ENCODE measurements at regions not wholly inside any gene's neighbourhood (a gene's known extent, or its start where the extent isn't known, plus 50 kb on each side); places are given as distances from the start of the nearest gene placed in this dataset.

GRCh38 chr17:13931111-13931526, 138.2 kb upstream of the COX10 start:
- TF ChIP-seq POLR2A (IDR thresholded peaks at IDR 0.05; ENCODE audit: control extremely low read depth in 1 of 2, low read depth in 2 of 2, low read length in 2 of 2) = no peak
- TF ChIP-seq, protein P1, sequence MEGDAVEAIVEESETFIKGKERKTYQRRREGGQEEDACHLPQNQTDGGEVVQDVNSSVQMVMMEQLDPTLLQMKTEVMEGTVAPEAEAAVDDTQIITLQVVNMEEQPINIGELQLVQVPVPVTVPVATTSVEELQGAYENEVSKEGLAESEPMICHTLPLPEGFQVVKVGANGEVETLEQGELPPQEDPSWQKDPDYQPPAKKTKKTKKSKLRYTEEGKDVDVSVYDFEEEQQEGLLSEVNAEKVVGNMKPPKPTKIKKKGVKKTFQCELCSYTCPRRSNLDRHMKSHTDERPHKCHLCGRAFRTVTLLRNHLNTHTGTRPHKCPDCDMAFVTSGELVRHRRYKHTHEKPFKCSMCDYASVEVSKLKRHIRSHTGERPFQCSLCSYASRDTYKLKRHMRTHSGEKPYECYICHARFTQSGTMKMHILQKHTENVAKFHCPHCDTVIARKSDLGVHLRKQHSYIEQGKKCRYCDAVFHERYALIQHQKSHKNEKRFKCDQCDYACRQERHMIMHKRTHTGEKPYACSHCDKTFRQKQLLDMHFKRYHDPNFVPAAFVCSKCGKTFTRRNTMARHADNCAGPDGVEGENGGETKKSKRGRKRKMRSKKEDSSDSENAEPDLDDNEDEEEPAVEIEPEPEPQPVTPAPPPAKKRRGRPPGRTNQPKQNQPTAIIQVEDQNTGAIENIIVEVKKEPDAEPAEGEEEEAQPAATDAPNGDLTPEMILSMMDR (IDR thresholded peaks at IDR 0.05; ENCODE audit: control extremely low read depth in 1 of 3, insufficient read depth in 1 of 3, low read depth in 1 of 3, low read length in 3 of 3) = no peak
- no peak for TF ChIP-seq MAFK (IDR thresholded peaks at IDR 0.05; ENCODE audit: low read depth, low read length)
- no peak for TF ChIP-seq YY1 (IDR thresholded peaks at IDR 0.05; ENCODE audit: low read depth, low read length)
- no peak for TF ChIP-seq RBBP5 (IDR thresholded peaks at IDR 0.05; ENCODE audit: borderline replicate concordance, low read depth, low read length)
- no peak for TF ChIP-seq TAF1 (IDR thresholded peaks at IDR 0.05; ENCODE audit: low read depth, low read length)
- no peak for TF ChIP-seq BCL11A (IDR thresholded peaks at IDR 0.05; ENCODE audit: low read depth in 2 of 2, low read length in 2 of 2)
- no peak for TF ChIP-seq EGR1 (IDR thresholded peaks at IDR 0.05; ENCODE audit: borderline replicate concordance, low read depth, low read length)
- no peak for TF ChIP-seq PHF8 (conservative IDR thresholded peaks at IDR 0.05; ENCODE audit: low read depth, low read length)

Data from H1 (cell line).